ENCODE measurements at regions not wholly inside any gene's neighbourhood (a gene's known extent, or its start where the extent isn't known, plus 50 kb on each side); places are given as distances from the start of the nearest gene placed in this dataset.

DNA sequence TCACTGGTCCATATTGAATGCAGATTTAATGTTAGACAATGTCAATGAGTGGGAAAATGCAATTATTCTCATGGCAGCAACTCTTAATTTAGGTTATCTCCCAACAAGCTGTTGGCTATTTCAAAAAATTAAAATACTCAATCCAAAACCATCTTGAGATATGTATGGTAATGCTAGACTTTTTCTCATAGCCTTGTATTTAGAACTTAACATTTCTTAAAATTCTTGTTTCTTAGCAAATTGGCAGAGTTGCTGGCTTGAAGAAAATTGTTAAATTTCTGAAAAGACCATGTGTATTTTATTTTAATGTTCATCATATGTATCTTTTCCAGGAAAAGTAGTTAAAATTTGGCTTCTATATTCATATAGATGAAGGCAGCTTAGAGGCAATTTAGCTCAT is 1355.1 kb downstream of the PCDH9 start:
- Mint-ChIP-seq H3K27me3 (ENCODE audit: insufficient read depth, low read depth, poor library complexity) (no peaks in the 10 kb centered on the region), H3K27ac (no peak overlapping the region), H3K9me3 (no peaks in the 10 kb centered on the region), H3K4me1 (no peaks in the 10 kb centered on the region), H3K4me3 (no peak overlapping the region), H3K36me3 (ENCODE audit: low read depth) (no peaks in the 10 kb centered on the region)
- DNase-seq (ENCODE audit: low spot score) (no peak), ATAC-seq (no peak)
- Histone ChIP-seq H2AFZ (no peak overlapping the region), H3K27me3 (ENCODE audit: insufficient read depth) (no peaks in the 10 kb centered on the region), H3K79me2 (replicated peaks; ENCODE audit: insufficient read depth) (no peaks in the 10 kb centered on the region), H3K4me1 (ENCODE audit: insufficient read depth) (no peaks in the 10 kb centered on the region), H3K4me2 (no peak overlapping the region), H4K20me1 (replicated peaks; ENCODE audit: insufficient read depth) (no peaks in the 10 kb centered on the region), H3K4me3 (no peak overlapping the region), H3K9me2 (ENCODE audit: insufficient read depth) (no peaks in the 10 kb centered on the region), H3K27ac (ENCODE audit: low read depth) (no peak overlapping the region), H3K36me3 (ENCODE audit: insufficient read depth) (no peaks in the 10 kb centered on the region), H3F3A (replicated peaks; ENCODE audit: low read depth) (no peaks in the 10 kb centered on the region)
- TF ChIP-seq POLR2AphosphoS5 (IDR thresholded peaks at IDR 0.05; ENCODE audit: low read depth) (no peak), STAT1 (IDR thresholded peaks at IDR 0.05; ENCODE audit: unreplicated experiment) (no peak), JUNB (IDR thresholded peaks at IDR 0.05; ENCODE audit: unreplicated experiment) (no peak), ZNF331 (CRISPR knock-in tag; IDR thresholded peaks at IDR 0.05; ENCODE audit: low read depth) (no peak), CREB1 (CRISPR knock-in tag; IDR thresholded peaks at IDR 0.05; ENCODE audit: low read depth) (no peak), ZNF114 (CRISPR knock-in tag; IDR thresholded peaks at IDR 0.05) (no peak), CTCF (conservative IDR thresholded peaks at IDR 0.05; ENCODE audit: low read depth in 2 of 2) (no peak)
- TF ChIP-seq, protein P1, sequence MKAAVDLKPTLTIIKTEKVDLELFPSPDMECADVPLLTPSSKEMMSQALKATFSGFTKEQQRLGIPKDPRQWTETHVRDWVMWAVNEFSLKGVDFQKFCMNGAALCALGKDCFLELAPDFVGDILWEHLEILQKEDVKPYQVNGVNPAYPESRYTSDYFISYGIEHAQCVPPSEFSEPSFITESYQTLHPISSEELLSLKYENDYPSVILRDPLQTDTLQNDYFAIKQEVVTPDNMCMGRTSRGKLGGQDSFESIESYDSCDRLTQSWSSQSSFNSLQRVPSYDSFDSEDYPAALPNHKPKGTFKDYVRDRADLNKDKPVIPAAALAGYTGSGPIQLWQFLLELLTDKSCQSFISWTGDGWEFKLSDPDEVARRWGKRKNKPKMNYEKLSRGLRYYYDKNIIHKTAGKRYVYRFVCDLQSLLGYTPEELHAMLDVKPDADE (IDR thresholded peaks at IDR 0.05) = no peak

GRCh38 chr13:65872448-65872847 is 1357.7 kb downstream of the PCDH9 start:
- Mint-ChIP-seq H3K4me1 (no peaks in the 10 kb centered on the region), H3K9me3 (no peaks in the 10 kb centered on the region), H3K4me3 (no peak overlapping the region), H3K27me3 (ENCODE audit: insufficient read depth, low read depth, poor library complexity) (no peaks in the 10 kb centered on the region), H3K27ac (no peak overlapping the region), H3K36me3 (ENCODE audit: low read depth) (no peaks in the 10 kb centered on the region)
- H3K9me2 ChIP-seq (ENCODE audit: insufficient read depth) = no peaks in the 10 kb centered on the region
- DNase-seq (ENCODE audit: low spot score) = no peak
- no peaks in the 10 kb centered on the region for H4K20me1 ChIP-seq (replicated peaks; ENCODE audit: insufficient read depth)
- H3K4me2 ChIP-seq = no peak overlapping the region
- no peak for ATAC-seq
- no peak overlapping the region for H3K27ac ChIP-seq (ENCODE audit: low read depth)
- no peak overlapping the region for H3K4me3 ChIP-seq
- no peaks in the 10 kb centered on the region for H3K4me1 ChIP-seq (ENCODE audit: insufficient read depth)
- no peaks in the 10 kb centered on the region for H3K36me3 ChIP-seq (ENCODE audit: insufficient read depth)
- H3F3A ChIP-seq (replicated peaks; ENCODE audit: low read depth) = no peaks in the 10 kb centered on the region
- H3K27me3 ChIP-seq (ENCODE audit: insufficient read depth) = no peaks in the 10 kb centered on the region
- H3K79me2 ChIP-seq (replicated peaks; ENCODE audit: insufficient read depth) = no peaks in the 10 kb centered on the region
- H2AFZ ChIP-seq = no peak overlapping the region
- TF ChIP-seq STAT1 (IDR thresholded peaks at IDR 0.05; ENCODE audit: unreplicated experiment) = no peak
- TF ChIP-seq CTCF (conservative IDR thresholded peaks at IDR 0.05; ENCODE audit: low read depth in 2 of 2) = no peak
- TF ChIP-seq EZH2phosphoT487 (IDR thresholded peaks at IDR 0.05; ENCODE audit: unreplicated experiment) = no peak
- no peak for TF ChIP-seq NANOG (IDR thresholded peaks at IDR 0.05; ENCODE audit: borderline replicate concordance)
- TF ChIP-seq, protein P2, sequence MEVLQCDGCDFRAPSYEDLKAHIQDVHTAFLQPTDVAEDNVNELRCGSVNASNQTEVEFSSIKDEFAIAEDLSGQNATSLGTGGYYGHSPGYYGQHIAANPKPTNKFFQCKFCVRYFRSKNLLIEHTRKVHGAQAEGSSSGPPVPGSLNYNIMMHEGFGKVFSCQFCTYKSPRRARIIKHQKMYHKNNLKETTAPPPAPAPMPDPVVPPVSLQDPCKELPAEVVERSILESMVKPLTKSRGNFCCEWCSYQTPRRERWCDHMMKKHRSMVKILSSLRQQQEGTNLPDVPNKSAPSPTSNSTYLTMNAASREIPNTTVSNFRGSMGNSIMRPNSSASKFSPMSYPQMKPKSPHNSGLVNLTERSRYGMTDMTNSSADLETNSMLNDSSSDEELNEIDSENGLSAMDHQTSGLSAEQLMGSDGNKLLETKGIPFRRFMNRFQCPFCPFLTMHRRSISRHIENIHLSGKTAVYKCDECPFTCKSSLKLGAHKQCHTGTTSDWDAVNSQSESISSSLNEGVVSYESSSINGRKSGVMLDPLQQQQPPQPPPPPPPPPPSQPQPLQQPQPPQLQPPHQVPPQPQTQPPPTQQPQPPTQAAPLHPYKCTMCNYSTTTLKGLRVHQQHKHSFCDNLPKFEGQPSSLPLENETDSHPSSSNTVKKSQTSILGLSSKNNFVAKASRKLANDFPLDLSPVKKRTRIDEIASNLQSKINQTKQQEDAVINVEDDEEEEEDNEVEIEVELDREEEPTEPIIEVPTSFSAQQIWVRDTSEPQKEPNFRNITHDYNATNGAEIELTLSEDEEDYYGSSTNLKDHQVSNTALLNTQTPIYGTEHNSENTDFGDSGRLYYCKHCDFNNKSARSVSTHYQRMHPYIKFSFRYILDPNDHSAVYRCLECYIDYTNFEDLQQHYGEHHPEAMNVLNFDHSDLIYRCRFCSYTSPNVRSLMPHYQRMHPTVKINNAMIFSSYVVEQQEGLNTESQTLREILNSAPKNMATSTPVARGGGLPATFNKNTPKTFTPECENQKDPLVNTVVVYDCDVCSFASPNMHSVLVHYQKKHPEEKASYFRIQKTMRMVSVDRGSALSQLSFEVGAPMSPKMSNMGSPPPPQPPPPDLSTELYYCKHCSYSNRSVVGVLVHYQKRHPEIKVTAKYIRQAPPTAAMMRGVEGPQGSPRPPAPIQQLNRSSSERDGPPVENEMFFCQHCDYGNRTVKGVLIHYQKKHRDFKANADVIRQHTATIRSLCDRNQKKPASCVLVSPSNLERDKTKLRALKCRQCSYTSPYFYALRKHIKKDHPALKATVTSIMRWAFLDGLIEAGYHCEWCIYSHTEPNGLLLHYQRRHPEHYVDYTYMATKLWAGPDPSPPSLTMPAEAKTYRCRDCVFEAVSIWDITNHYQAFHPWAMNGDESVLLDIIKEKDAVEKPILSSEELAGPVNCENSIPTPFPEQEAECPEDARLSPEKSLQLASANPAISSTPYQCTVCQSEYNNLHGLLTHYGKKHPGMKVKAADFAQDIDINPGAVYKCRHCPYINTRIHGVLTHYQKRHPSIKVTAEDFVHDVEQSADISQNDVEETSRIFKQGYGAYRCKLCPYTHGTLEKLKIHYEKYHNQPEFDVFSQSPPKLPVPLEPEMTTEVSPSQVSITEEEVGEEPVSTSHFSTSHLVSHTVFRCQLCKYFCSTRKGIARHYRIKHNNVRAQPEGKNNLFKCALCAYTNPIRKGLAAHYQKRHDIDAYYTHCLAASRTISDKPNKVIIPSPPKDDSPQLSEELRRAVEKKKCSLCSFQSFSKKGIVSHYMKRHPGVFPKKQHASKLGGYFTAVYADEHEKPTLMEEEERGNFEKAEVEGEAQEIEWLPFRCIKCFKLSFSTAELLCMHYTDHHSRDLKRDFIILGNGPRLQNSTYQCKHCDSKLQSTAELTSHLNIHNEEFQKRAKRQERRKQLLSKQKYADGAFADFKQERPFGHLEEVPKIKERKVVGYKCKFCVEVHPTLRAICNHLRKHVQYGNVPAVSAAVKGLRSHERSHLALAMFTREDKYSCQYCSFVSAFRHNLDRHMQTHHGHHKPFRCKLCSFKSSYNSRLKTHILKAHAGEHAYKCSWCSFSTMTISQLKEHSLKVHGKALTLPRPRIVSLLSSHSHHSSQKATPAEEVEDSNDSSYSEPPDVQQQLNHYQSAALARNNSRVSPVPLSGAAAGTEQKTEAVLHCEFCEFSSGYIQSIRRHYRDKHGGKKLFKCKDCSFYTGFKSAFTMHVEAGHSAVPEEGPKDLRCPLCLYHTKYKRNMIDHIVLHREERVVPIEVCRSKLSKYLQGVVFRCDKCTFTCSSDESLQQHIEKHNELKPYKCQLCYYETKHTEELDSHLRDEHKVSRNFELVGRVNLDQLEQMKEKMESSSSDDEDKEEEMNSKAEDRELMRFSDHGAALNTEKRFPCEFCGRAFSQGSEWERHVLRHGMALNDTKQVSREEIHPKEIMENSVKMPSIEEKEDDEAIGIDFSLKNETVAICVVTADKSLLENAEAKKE (CRISPR knock-in tag; IDR thresholded peaks at IDR 0.05) = no peak
- TF ChIP-seq ZNF114 (CRISPR knock-in tag; IDR thresholded peaks at IDR 0.05) = no peak

Measured in GM23338 (cell line).